ENCODE measurements at regions not wholly inside any gene's neighbourhood (a gene's known extent, or its start where the extent isn't known, plus 50 kb on each side); places are given as distances from the start of the nearest gene placed in this dataset.

DNA sequence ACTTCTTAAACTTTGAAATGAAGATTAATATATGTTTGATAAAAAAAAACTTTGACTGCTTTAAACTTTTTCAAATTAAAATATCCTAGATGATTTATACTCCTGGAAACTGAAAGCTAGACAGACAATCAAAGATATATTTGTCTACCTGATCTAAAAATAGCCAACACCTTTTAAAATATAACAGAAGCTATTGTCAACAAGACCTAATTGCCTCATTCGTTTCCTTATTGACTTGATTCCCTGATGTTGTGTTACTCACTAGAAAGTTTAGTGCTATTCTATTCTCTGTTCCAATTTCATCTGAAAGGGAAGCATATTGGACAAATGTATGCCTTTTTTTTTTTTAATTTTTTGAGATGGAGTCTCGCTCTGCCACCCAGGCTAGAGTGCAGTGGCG is 445.6 kb upstream of the ADAMTS5 start:
- Histone ChIP-seq H3K4me3 (no peak overlapping the region), H3K27ac (no peak overlapping the region), H3K36me3 (ENCODE audit: insufficient read depth in 1 of 2, low read depth in 1 of 2) (no peaks in the 10 kb centered on the region), H3K4me1 (no peaks in the 10 kb centered on the region), H3K27me3 (ENCODE audit: insufficient read depth in 3 of 3, low read length in 2 of 3) (no peaks in the 10 kb centered on the region), H3K9me3 (peaks cover 7% of the 10 kb centered on the region)
- WGBS, 3 donors, result 71 to 83% (median 77%) methylated on average over 3 of the region's 3 CpGs
- TF ChIP-seq, protein P1, sequence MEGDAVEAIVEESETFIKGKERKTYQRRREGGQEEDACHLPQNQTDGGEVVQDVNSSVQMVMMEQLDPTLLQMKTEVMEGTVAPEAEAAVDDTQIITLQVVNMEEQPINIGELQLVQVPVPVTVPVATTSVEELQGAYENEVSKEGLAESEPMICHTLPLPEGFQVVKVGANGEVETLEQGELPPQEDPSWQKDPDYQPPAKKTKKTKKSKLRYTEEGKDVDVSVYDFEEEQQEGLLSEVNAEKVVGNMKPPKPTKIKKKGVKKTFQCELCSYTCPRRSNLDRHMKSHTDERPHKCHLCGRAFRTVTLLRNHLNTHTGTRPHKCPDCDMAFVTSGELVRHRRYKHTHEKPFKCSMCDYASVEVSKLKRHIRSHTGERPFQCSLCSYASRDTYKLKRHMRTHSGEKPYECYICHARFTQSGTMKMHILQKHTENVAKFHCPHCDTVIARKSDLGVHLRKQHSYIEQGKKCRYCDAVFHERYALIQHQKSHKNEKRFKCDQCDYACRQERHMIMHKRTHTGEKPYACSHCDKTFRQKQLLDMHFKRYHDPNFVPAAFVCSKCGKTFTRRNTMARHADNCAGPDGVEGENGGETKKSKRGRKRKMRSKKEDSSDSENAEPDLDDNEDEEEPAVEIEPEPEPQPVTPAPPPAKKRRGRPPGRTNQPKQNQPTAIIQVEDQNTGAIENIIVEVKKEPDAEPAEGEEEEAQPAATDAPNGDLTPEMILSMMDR (IDR thresholded peaks at IDR 0.05), result no peak
- DNase-seq, result no peak
- no peak for ATAC-seq
- intact Hi-C loops (cut with DNase I), result no loop called here

DNA sequence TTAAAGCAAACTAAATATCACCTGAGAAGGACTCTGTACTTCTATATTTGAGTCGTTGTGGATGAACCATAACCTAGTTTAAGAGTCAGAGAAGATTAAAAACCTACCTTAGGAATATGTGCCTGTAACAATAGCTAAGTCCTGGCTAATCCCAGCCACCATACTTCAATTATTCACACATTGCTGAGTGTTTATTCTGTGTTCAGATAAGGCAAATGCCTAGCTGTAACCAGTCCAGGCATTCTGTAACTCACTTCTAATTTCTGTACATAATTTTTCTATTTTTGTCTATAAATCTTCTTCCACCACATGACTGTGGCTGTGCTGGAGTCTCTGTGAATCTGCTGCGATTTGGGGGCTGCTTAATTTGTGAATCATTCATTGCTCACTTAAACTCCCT is 441.9 kb upstream of the ADAMTS5 start:
- WGBS, 3 donors, result 35 to 40% (median 37%) methylated on average over 2 of the region's 2 CpGs
- ATAC-seq (no peak), DNase-seq (no peak)
- Histone ChIP-seq H3K27ac (no peak overlapping the region), H3K36me3 (ENCODE audit: insufficient read depth in 1 of 2, low read depth in 1 of 2) (no peaks in the 10 kb centered on the region), H3K9me3 (no peaks in the 10 kb centered on the region), H3K4me1 (peaks cover 5% of the 10 kb centered on the region), H3K4me3 (no peak overlapping the region), H3K27me3 (ENCODE audit: insufficient read depth in 3 of 3, low read length in 2 of 3) (no peaks in the 10 kb centered on the region)
- TF ChIP-seq, protein P1 (IDR thresholded peaks at IDR 0.05), result no peak
- intact Hi-C loops (cut with DNase I), result no loop called here

DNA sequence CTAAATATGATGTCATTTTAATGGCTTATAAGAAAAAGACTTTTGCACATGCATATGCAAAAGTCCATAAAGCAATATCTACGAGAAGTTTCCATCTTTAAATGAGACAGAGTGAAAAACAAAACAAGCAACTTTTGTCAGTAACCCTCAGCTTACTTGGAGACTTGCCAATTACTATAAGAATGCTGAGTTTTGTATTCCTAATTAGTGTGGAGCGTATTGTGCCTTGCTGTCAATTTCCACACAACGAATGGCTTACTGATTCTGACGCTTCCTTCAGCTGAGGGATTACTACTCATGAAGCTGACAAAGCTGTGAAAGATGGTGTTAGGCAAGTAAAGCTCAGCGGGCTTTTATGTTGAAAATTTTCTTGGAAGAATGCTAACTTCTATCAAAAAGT is 440.4 kb upstream of the ADAMTS5 start:
- H3K27ac ChIP-seq, result no peak overlapping the region
- DNase-seq (no peak), ATAC-seq (no peak)
- no peaks in the 10 kb centered on the region for H3K27me3 ChIP-seq (ENCODE audit: insufficient read depth in 3 of 3, low read length in 2 of 3)
- peaks cover 5% of the 10 kb centered on the region for H3K4me1 ChIP-seq
- TF ChIP-seq, protein P1 (IDR thresholded peaks at IDR 0.05), result no peak
- intact Hi-C loops (cut with DNase I), result no loop called here
- no peak overlapping the region for H3K4me3 ChIP-seq
- H3K9me3 ChIP-seq, result no peaks in the 10 kb centered on the region
- H3K36me3 ChIP-seq (ENCODE audit: insufficient read depth in 1 of 2, low read depth in 1 of 2), result no peaks in the 10 kb centered on the region
- 24 to 33% (median 26%) methylated on average over 5 of the region's 5 CpGs for WGBS, 3 donors

DNA sequence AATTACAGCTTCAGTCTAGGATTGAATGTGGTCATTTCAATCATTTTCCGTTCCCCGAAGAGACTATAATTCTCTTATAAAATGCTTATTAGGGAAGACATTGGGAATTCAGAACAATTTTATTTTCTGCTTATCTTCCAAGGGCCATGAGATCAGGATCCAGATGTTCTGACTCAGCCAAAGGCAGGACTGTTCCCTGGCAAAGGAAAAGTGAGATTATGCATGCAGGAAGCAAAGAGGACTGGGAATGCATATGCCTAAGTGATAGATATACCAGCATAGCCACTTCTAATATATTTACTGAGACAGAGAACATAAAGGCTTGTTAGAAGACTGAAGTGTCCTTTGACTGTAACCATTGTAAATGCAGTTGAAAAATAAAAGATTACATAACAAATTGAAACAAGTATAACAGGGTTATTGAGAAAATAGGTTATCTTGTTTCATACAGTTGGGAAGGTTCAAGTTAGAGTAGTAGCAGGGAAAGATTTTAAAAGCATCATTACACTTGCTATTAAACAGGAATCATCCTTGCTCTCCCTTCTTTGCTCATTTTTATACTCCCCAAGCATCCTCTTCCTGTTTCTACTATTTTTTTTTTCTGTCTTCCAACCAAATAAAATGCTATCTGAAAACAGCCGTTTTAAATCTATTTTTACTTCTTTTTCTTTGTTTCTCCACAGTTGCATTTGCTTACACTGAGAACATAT is 439.6 kb upstream of the ADAMTS5 start:
- no peak for DNase-seq
- TF ChIP-seq, protein P1 (IDR thresholded peaks at IDR 0.05), result no peak
- Histone ChIP-seq H3K27me3 (ENCODE audit: insufficient read depth in 3 of 3, low read length in 2 of 3) (no peaks in the 10 kb centered on the region), H3K36me3 (ENCODE audit: insufficient read depth in 1 of 2, low read depth in 1 of 2) (no peaks in the 10 kb centered on the region), H3K4me3 (no peak overlapping the region), H3K27ac (no peak overlapping the region), H3K4me1 (peaks cover 5% of the 10 kb centered on the region), H3K9me3 (no peaks in the 10 kb centered on the region)
- intact Hi-C loops (cut with DNase I), result no loop called here
- ATAC-seq, result no peak
- WGBS, 3 donors, result 17 to 25% (median 22%) methylated on average over 3 of the region's 3 CpGs

DNA sequence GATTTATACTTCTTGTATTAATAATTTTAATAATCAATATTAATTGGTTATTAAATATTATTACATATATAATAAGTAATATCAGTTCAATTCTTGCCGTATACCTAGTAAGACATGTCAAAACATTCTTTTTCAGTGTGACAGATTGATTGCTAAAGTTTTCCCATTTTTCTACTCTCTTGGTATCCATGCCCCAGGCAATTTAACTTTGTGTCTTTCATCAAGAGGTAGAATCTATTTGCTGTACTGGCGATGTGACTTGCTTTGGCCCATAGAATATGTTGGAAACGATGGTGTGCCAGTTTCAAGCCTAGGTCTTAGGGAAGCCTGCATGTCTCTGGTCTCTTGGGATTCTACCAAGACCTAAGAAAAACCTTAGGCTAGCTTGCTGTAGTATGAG is 436.1 kb upstream of the ADAMTS5 start:
- peaks cover 5% of the 10 kb centered on the region for H3K4me1 ChIP-seq
- 80 to 94% (median 82%) methylated on average over 3 of the region's 3 CpGs for WGBS, 3 donors
- no peak for ATAC-seq

More for the DNA sequence above, 436.1 kb upstream of the ADAMTS5 start:
- no peaks in the 10 kb centered on the region for H3K9me3 ChIP-seq
- H3K4me3 ChIP-seq, result no peak overlapping the region
- DNase-seq, result no peak
- TF ChIP-seq, protein P1 (IDR thresholded peaks at IDR 0.05), result no peak
- intact Hi-C loops (cut with DNase I), result no loop called here
- H3K36me3 ChIP-seq (ENCODE audit: insufficient read depth in 1 of 2, low read depth in 1 of 2), result no peaks in the 10 kb centered on the region
- no peaks in the 10 kb centered on the region for H3K27me3 ChIP-seq (ENCODE audit: insufficient read depth in 3 of 3, low read length in 2 of 3)
- H3K27ac ChIP-seq, result no peak overlapping the region

All from psoas muscle (tissue), 7 donors.